Liver (tissue), 8 donors: ENCODE measurements at regions not wholly inside any gene's neighbourhood (a gene's known extent, or its start where the extent isn't known, plus 50 kb on each side); places are given as distances from the start of the nearest gene placed in this dataset.

Experiments
- DNase-seq: peaks from one replicate; pipeline ENCODE4 v3.0.0-alpha.2; 2017; ENCODE audit warnings: low spot score
- H3K27ac ChIP-seq, 2 donors: one replicate each; pipeline ENCODE4 v1.7.0; 2013; ENCODE audit warnings: inconsistent platforms in 2 of 2, low read length in 2 of 2, control low read depth in 1 of 2, low read depth in 1 of 2, mild to moderate bottlenecking in 1 of 2
- H3K27me3 ChIP-seq, 4 donors: one replicate each; pipeline versions ENCODE4 v1.6.1 to v1.7.0; 2013; ENCODE audit warnings: low read length in 3 of 4, inconsistent platforms in 1 of 4, mild to moderate bottlenecking in 1 of 4, moderate library complexity in 1 of 4; ENCODE audit not compliant: control insufficient read depth in 4 of 4, insufficient read depth in 4 of 4
- H3K36me3 ChIP-seq, 4 donors: one replicate each; pipeline versions ENCODE4 v1.6.1 to v1.7.0; 2013; ENCODE audit warnings: low read length in 3 of 4, mild to moderate bottlenecking in 3 of 4, low read depth in 1 of 4, moderate library complexity in 1 of 4; ENCODE audit not compliant: control insufficient read depth in 4 of 4, insufficient read depth in 3 of 4
- H3K4me1 ChIP-seq, 4 donors: one replicate each; pipeline versions ENCODE4 v1.6.1 to v1.7.0; 2013; ENCODE audit warnings: low read length in 3 of 4, mild to moderate bottlenecking in 3 of 4, moderate library complexity in 1 of 4; ENCODE audit not compliant: control insufficient read depth in 4 of 4, insufficient read depth in 4 of 4
- H3K4me3 ChIP-seq, 3 donors: one replicate each; pipeline versions ENCODE4 v1.6.1 to v1.7.0; 2013; ENCODE audit warnings: low read length in 3 of 3, control low read depth in 1 of 3, low read depth in 1 of 3, mild to moderate bottlenecking in 1 of 3
- H3K9ac ChIP-seq, 2 donors: one replicate each; pipeline ENCODE4 v1.7.0; 2013; ENCODE audit warnings: low read length in 2 of 2, mild to moderate bottlenecking in 2 of 2, moderate library complexity in 2 of 2, control low read depth in 1 of 2, low read depth in 1 of 2
- H3K9me3 ChIP-seq, 4 donors: one replicate each; pipeline versions ENCODE4 v1.6.1 to v1.7.0; 2013; ENCODE audit warnings: low read length in 3 of 4; ENCODE audit not compliant: control insufficient read depth in 4 of 4
- EGR1 ChIP-seq, 2 donors: IDR thresholded peaks; 2 replicates each; pipeline ENCODE4 v1.6.1; 2016 to 2018; ENCODE audit warnings: antibody characterized with exemption in 2 of 2, low read depth in 2 of 2
- FOXA1 ChIP-seq: IDR thresholded peaks from 2 replicates; pipeline ENCODE4 v1.6.1; 2016; ENCODE audit warnings: antibody characterized with exemption
- FOXA2 ChIP-seq: IDR thresholded peaks from 2 replicates; pipeline ENCODE4 v1.6.1; 2016; ENCODE audit warnings: antibody characterized with exemption
- GABPA ChIP-seq, 2 donors: IDR thresholded peaks in 1 of 2; conservative IDR thresholded peaks in 1 of 2; 2 replicates each; pipeline ENCODE4 v1.6.1; 2016; ENCODE audit warnings: antibody characterized with exemption in 2 of 2, mild to moderate bottlenecking in 1 of 2, moderate library complexity in 1 of 2
- HNF4A ChIP-seq, 2 donors: conservative IDR thresholded peaks; 2 replicates each; pipeline ENCODE4 v1.6.1; 2016; ENCODE audit warnings: antibody characterized with exemption in 2 of 2, mild to moderate bottlenecking in 2 of 2
- HNF4G ChIP-seq: IDR thresholded peaks from 2 replicates; pipeline ENCODE4 v1.6.1; 2016; ENCODE audit warnings: antibody characterized with exemption
- JUND ChIP-seq, 2 donors: IDR thresholded peaks; 2 replicates each; pipeline ENCODE4 v1.6.1; 2016; ENCODE audit warnings: antibody characterized with exemption in 2 of 2
- NR2F2 ChIP-seq: IDR thresholded peaks from 2 replicates; pipeline ENCODE4 v1.6.1; 2016; ENCODE audit warnings: antibody characterized with exemption
- RAD21 ChIP-seq, 2 donors: IDR thresholded peaks; 2 replicates each; pipeline ENCODE4 v1.6.1; 2016; ENCODE audit warnings: antibody characterized with exemption in 2 of 2, mild to moderate bottlenecking in 2 of 2
- REST ChIP-seq: IDR thresholded peaks from 2 replicates; pipeline ENCODE4 v1.6.1; 2016; ENCODE audit warnings: antibody characterized with exemption, mild to moderate bottlenecking
- RXRA ChIP-seq, 2 donors: IDR thresholded peaks; 2 replicates each; pipeline ENCODE4 v1.6.1; 2017 to 2018; ENCODE audit warnings: antibody characterized with exemption in 2 of 2, mild to moderate bottlenecking in 1 of 2
- SP1 ChIP-seq: IDR thresholded peaks from 2 replicates; pipeline ENCODE4 v1.6.1; 2018; ENCODE audit warnings: antibody characterized with exemption, mild to moderate bottlenecking
- TAF1 ChIP-seq: conservative IDR thresholded peaks from 2 replicates; pipeline ENCODE4 v1.6.1; 2016; ENCODE audit warnings: antibody characterized with exemption, mild to moderate bottlenecking
- YY1 ChIP-seq: IDR thresholded peaks from 2 replicates; pipeline ENCODE4 v1.6.1; 2016; ENCODE audit warnings: antibody characterized with exemption, mild to moderate bottlenecking
- ZBTB33 ChIP-seq: IDR thresholded peaks from 2 replicates; pipeline ENCODE4 v1.6.1; 2016; ENCODE audit warnings: antibody characterized with exemption
- WGBS: extraction: QIAGEN DNeasy Blood & Tissue Kit; methylation state at CpG from one replicate; pipeline ENCODE4 v1.1.7; 2013; 5-methylcytosine and 5-hydroxymethylcytosine counted together
- TF ChIP-seq, protein P1 (sequence below): IDR thresholded peaks from 2 replicates; pipeline ENCODE4 v1.6.1; 2016; ENCODE audit warnings: antibody characterized with exemption
- TF ChIP-seq, protein P2 (sequence below): IDR thresholded peaks from 2 replicates; pipeline ENCODE4 v1.6.1; 2016; ENCODE audit warnings: antibody characterized with exemption
- TF ChIP-seq, protein P3 (sequence below): fragments of 150-350 bp; IDR thresholded peaks from 2 replicates; pipeline ENCODE4 v1.5.1; 2017; ENCODE audit warnings: improper control_type of control experiment, low read depth, low read length; ENCODE audit not compliant: missing input control
- donor health status: healthy.
- donor health status: healthy.
- donor health status: healthy.
- donor health status: healthy.
- donor health status: healthy.

GRCh38 chr21:16133248-16133647, 403.5 kb downstream of the USP25 start:
- Histone ChIP-seq H3K27me3 (no peaks in the 10 kb centered on the region), H3K36me3 (no peaks in the 10 kb centered on the region), H3K9ac (no peak overlapping the region), H3K4me3 (no peak overlapping the region), H3K9me3 (peaks cover 0 to 4% (median 0%) of the 10 kb centered on the region in 4 donors), H3K4me1 (no peaks in the 10 kb centered on the region), H3K27ac (no peak overlapping the region)
- WGBS = 89% methylated on average over 11 of the region's 11 CpGs
- DNase-seq = no peak
- no peak for TF ChIP-seq HNF4A (conservative IDR thresholded peaks at IDR 0.05)

- Histone ChIP-seq H3K27ac (no peak overlapping the region), H3K4me1 (no peaks in the 10 kb centered on the region), H3K9ac (no peak overlapping the region), H3K9me3 (peaks cover 0 to 4% (median 0%) of the 10 kb centered on the region in 4 donors), H3K4me3 (no peak overlapping the region), H3K36me3 (no peaks in the 10 kb centered on the region), H3K27me3 (no peaks in the 10 kb centered on the region)
- no peak for TF ChIP-seq EGR1 (IDR thresholded peaks at IDR 0.05; ENCODE audit: low read depth in 2 of 2)
- TF ChIP-seq FOXA1 = no peak
- TF ChIP-seq, protein P1, sequence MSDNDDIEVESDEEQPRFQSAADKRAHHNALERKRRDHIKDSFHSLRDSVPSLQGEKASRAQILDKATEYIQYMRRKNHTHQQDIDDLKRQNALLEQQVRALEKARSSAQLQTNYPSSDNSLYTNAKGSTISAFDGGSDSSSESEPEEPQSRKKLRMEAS = no peak
- TF ChIP-seq GABPA (IDR thresholded peaks at IDR 0.05 in 1 of 2, conservative IDR thresholded peaks at IDR 0.05 in 1 of 2) = no peak
- TF ChIP-seq, protein P2, sequence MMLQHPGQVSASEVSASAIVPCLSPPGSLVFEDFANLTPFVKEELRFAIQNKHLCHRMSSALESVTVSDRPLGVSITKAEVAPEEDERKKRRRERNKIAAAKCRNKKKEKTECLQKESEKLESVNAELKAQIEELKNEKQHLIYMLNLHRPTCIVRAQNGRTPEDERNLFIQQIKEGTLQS = no peak
- no peak for TF ChIP-seq TAF1
- TF ChIP-seq, protein P3, sequence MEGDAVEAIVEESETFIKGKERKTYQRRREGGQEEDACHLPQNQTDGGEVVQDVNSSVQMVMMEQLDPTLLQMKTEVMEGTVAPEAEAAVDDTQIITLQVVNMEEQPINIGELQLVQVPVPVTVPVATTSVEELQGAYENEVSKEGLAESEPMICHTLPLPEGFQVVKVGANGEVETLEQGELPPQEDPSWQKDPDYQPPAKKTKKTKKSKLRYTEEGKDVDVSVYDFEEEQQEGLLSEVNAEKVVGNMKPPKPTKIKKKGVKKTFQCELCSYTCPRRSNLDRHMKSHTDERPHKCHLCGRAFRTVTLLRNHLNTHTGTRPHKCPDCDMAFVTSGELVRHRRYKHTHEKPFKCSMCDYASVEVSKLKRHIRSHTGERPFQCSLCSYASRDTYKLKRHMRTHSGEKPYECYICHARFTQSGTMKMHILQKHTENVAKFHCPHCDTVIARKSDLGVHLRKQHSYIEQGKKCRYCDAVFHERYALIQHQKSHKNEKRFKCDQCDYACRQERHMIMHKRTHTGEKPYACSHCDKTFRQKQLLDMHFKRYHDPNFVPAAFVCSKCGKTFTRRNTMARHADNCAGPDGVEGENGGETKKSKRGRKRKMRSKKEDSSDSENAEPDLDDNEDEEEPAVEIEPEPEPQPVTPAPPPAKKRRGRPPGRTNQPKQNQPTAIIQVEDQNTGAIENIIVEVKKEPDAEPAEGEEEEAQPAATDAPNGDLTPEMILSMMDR = no peak
- no peak for TF ChIP-seq JUND (IDR thresholded peaks at IDR 0.05)
- no peak for TF ChIP-seq SP1
- TF ChIP-seq HNF4A (conservative IDR thresholded peaks at IDR 0.05) = no peak
- TF ChIP-seq YY1 = no peak
- TF ChIP-seq NR2F2 = no peak
- no peak for TF ChIP-seq ZBTB33
- TF ChIP-seq RXRA (IDR thresholded peaks at IDR 0.05) = no peak
- no peak for TF ChIP-seq RAD21 (IDR thresholded peaks at IDR 0.05)
- TF ChIP-seq FOXA2 = no peak
- WGBS = 89% methylated on average over 5 of the region's 5 CpGs
- DNase-seq = no peak
Measured at GRCh38 chr21:16134134-16134533, 404.4 kb downstream of the USP25 start.

DNA sequence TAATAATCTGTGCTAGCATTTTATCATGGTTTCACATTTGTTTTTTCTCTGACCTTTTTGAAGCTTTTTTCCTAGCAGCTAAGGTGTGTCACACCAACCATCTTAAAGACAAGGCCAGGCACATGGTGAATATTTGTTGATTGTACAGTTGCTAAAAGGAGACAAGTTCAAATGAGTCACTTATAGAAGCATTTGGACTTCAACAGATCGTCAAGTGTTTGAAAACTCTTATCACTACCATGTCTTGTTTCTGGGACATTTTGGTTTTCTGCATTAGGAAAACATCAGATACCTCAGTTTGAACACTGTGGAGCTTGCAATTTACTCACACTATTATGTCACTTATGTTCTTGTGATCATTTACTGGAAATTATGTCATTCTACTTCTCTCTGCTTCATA, 407.3 kb downstream of the USP25 start:
- DNase-seq = no peak
- Histone ChIP-seq H3K27me3 (no peaks in the 10 kb centered on the region), H3K9me3 (no peaks in the 10 kb centered on the region), H3K9ac (no peak overlapping the region), H3K4me1 (no peaks in the 10 kb centered on the region), H3K4me3 (no peak overlapping the region), H3K27ac (no peak overlapping the region), H3K36me3 (no peaks in the 10 kb centered on the region)
- 63% methylated on average over 1 of the region's 1 CpG for WGBS
- TF ChIP-seq RAD21 (IDR thresholded peaks at IDR 0.05) (no peak), RXRA (IDR thresholded peaks at IDR 0.05) (no peak), HNF4A (conservative IDR thresholded peaks at IDR 0.05) (no peak), GABPA (IDR thresholded peaks at IDR 0.05 in 1 of 2, conservative IDR thresholded peaks at IDR 0.05 in 1 of 2) (no peak), HNF4G (no peak), FOXA1 (no peak), JUND (IDR thresholded peaks at IDR 0.05) (no peak), REST (no peak), ZBTB33 (no peak), TAF1 (no peak), NR2F2 (no peak)
- TF ChIP-seq, protein P1 = no peak
